IMR-90 (cell line): ENCODE measurements at regions not wholly inside any gene's neighbourhood (a gene's known extent, or its start where the extent isn't known, plus 50 kb on each side); places are given as distances from the start of the nearest gene placed in this dataset.

Experiments
- ATAC-seq: fragments of 200-7000 bp; cut with Tn5 transposase; 2 replicates; pipeline ENCODE4 v1.9.1; 2020; ENCODE audit warnings: low read depth, mild to moderate bottlenecking, moderate library complexity
- BruUV-seq: library from RNA; stranded (reverse); fragments of 400-500 nt; replicated peaks from 2 replicates; lab custom pipeline; 2021; lab: Mats Ljungman, UMichigan
- CTCF ChIA-PET: fragments of 300-600 bp; formaldehyde crosslinking; extraction: SDS; loops from one replicate; lab custom pipeline; 2021; ENCODE audit warnings: antibody characterized with exemption; lab: Yijun Ruan, JAX
- POLR2A ChIA-PET: fragments of 300-600 bp; sonication (Branson Sonifier 250); formaldehyde crosslinking; loops from one replicate; lab custom pipeline; 2022; ENCODE audit warnings: antibody characterized with exemption; ENCODE audit not compliant: unreplicated experiment; lab: Charles Lee
- DNase-seq: peaks from one replicate; pipeline ENCODE4 v3.0.0; 2013
- H2AFZ ChIP-seq: replicated peaks from 2 replicates; pipeline ENCODE3; 2013; ENCODE audit warnings: low read length, mild to moderate bottlenecking; ENCODE audit not compliant: poor library complexity
- H2AK5ac ChIP-seq: 2 replicates; pipeline ENCODE4 v1.6.1; 2013; ENCODE audit warnings: low read depth, low read length, inconsistent platforms
- H2AK9ac ChIP-seq: replicated peaks from 2 replicates; pipeline ENCODE3; 2013; ENCODE audit warnings: mild to moderate bottlenecking, low read depth, low read length, moderate library complexity; ENCODE audit not compliant: poor library complexity
- H2BK120ac ChIP-seq: 2 replicates; pipeline ENCODE4 v1.6.1; 2013; ENCODE audit warnings: low read depth, low read length, inconsistent platforms
- H2BK15ac ChIP-seq: 3 replicates; pipeline ENCODE4 v1.6.1; 2013; ENCODE audit warnings: low read depth, low read length, inconsistent platforms
- H2BK20ac ChIP-seq: 2 replicates; pipeline ENCODE4 v1.6.1; 2013; ENCODE audit warnings: low read depth, mild to moderate bottlenecking, inconsistent platforms, low read length, moderate library complexity
- H2BK5ac ChIP-seq: 2 replicates; pipeline ENCODE4 v1.6.1; 2013; ENCODE audit warnings: mild to moderate bottlenecking, low read depth, low read length, inconsistent platforms; ENCODE audit not compliant: poor library complexity, severe bottlenecking
- H3K14ac ChIP-seq: replicated peaks from 2 replicates; pipeline ENCODE4 v1.6.1; 2013; ENCODE audit warnings: low read depth, low read length, inconsistent platforms
- H3K18ac ChIP-seq: 2 replicates; pipeline ENCODE4 v1.6.1; 2013; ENCODE audit warnings: low read depth, low read length, control low read depth
- H3K23ac ChIP-seq: 2 replicates; pipeline ENCODE4 v1.6.1; 2013; ENCODE audit warnings: low read depth, low read length, inconsistent platforms
- H3K27ac ChIP-seq: 2 replicates; pipeline ENCODE4 v1.5.1; 2013; ENCODE audit warnings: mild to moderate bottlenecking, control low read depth, low read length; ENCODE audit not compliant: insufficient read depth
- H3K27me3 ChIP-seq: 2 replicates; pipeline ENCODE4 v1.6.1; 2013; ENCODE audit warnings: low read length; ENCODE audit not compliant: control insufficient read depth, insufficient read depth
- H3K36me3 ChIP-seq: 2 replicates; pipeline ENCODE4 v1.6.1; 2013; ENCODE audit warnings: low read length, mixed read lengths; ENCODE audit not compliant: control insufficient read depth, insufficient read depth
- H3K4ac ChIP-seq: 2 replicates; pipeline ENCODE4 v1.6.1; 2013; ENCODE audit warnings: low read depth, low read length, inconsistent platforms
- H3K4me1 ChIP-seq: 2 replicates; pipeline ENCODE4 v1.6.1; 2013; ENCODE audit warnings: low read length, mixed read lengths; ENCODE audit not compliant: control insufficient read depth, insufficient read depth
- H3K4me2 ChIP-seq: 2 replicates; pipeline ENCODE4 v1.6.1; 2013; ENCODE audit warnings: low read depth, mild to moderate bottlenecking, control low read depth, low read length, moderate library complexity
- H3K4me3 ChIP-seq: 2 replicates; pipeline ENCODE4 v1.5.1; 2013; ENCODE audit warnings: low read depth, mild to moderate bottlenecking, control low read depth, low read length, moderate library complexity; ENCODE audit not compliant: insufficient read depth
- H3K56ac ChIP-seq: 2 replicates; pipeline ENCODE4 v1.6.1; 2013; ENCODE audit warnings: low read length, inconsistent platforms; ENCODE audit not compliant: insufficient read depth; ENCODE audit errors: extremely low read depth
- H3K79me1 ChIP-seq, 2 experiments: 2 replicates each; pipeline ENCODE4 v1.6.1; 2013; ENCODE audit warnings: low read length in 2 of 2, inconsistent platforms in 1 of 2, low read depth in 1 of 2
- H3K9ac ChIP-seq: 2 replicates; pipeline ENCODE4 v1.6.1; 2013; ENCODE audit warnings: low read depth, low read length, control low read depth
- H3K9me1 ChIP-seq: 2 replicates; pipeline ENCODE4 v1.6.1; 2013; ENCODE audit warnings: low read length, inconsistent platforms; ENCODE audit not compliant: insufficient read depth
- H3K9me3 ChIP-seq: 2 replicates; pipeline ENCODE4 v1.6.1; 2013; ENCODE audit warnings: low read length; ENCODE audit not compliant: control insufficient read depth, insufficient read depth
- H4K20me1 ChIP-seq: 2 replicates; pipeline ENCODE4 v1.6.1; 2013; ENCODE audit warnings: low read length, inconsistent platforms; ENCODE audit not compliant: insufficient read depth
- H4K5ac ChIP-seq: 2 replicates; pipeline ENCODE4 v1.6.1; 2013; ENCODE audit warnings: mild to moderate bottlenecking, low read depth, low read length, control low read depth
- H4K8ac ChIP-seq, 2 experiments: 2 replicates each; pipeline ENCODE4 v1.6.1; 2013; ENCODE audit warnings: low read depth in 2 of 2, low read length in 2 of 2, control low read depth in 1 of 2, inconsistent platforms in 1 of 2
- H4K91ac ChIP-seq: 2 replicates; pipeline ENCODE4 v1.6.1; 2013; ENCODE audit warnings: low read depth, low read length, inconsistent platforms; ENCODE audit not compliant: insufficient read depth
- BHLHE40 ChIP-seq: fragments of 150-350 bp; IDR thresholded peaks from 2 replicates; pipeline ENCODE4 v1.6.1; 2016; ENCODE audit warnings: mild to moderate bottlenecking, low read depth, low read length
- CEBPB ChIP-seq: IDR thresholded peaks from 2 replicates; pipeline ENCODE4 v1.6.1; 2012; ENCODE audit warnings: low read depth, low read length, improper control_type of control experiment
- CHD1 ChIP-seq: IDR thresholded peaks from 2 replicates; pipeline ENCODE4 v1.6.1; 2012; ENCODE audit warnings: low read depth, low read length, improper control_type of control experiment
- CTCF ChIP-seq: conservative IDR thresholded peaks from 2 replicates; pipeline ENCODE4 v1.5.1; 2012; ENCODE audit warnings: mild to moderate bottlenecking, low read depth, low read length, improper control_type of control experiment
- ELK1 ChIP-seq: fragments of 150-350 bp; IDR thresholded peaks from 2 replicates; pipeline ENCODE4 v1.6.1; 2016; ENCODE audit warnings: low read depth, mild to moderate bottlenecking, low read length, moderate library complexity, borderline replicate concordance
- FOS ChIP-seq: fragments of 150-350 bp; IDR thresholded peaks from 2 replicates; pipeline ENCODE4 v1.6.1; 2016; ENCODE audit warnings: low read depth, low read length
- MAFK ChIP-seq: IDR thresholded peaks from 2 replicates; pipeline ENCODE4 v1.6.1; 2012; ENCODE audit warnings: low read depth, low read length, improper control_type of control experiment
- MAZ ChIP-seq: IDR thresholded peaks from 2 replicates; pipeline ENCODE4 v1.6.1; 2012; ENCODE audit warnings: low read depth, mild to moderate bottlenecking, low read length, improper control_type of control experiment, moderate library complexity, borderline replicate concordance
- MXI1 ChIP-seq: IDR thresholded peaks from 2 replicates; pipeline ENCODE4 v1.6.1; 2012; ENCODE audit warnings: low read depth, mild to moderate bottlenecking, low read length, moderate library complexity, borderline replicate concordance
- NFE2L2 ChIP-seq: fragments of 150-350 bp; IDR thresholded peaks from 2 replicates; pipeline ENCODE4 v1.6.1; 2016; ENCODE audit warnings: low read depth, mild to moderate bottlenecking, low read length
- POLR2A ChIP-seq: IDR thresholded peaks from 2 replicates; pipeline ENCODE4 v1.6.1; 2012; ENCODE audit warnings: mild to moderate bottlenecking, low read depth, low read length
- RAD21 ChIP-seq: IDR thresholded peaks from 2 replicates; pipeline ENCODE4 v1.6.1; 2012; ENCODE audit warnings: low read length, improper control_type of control experiment
- RCOR1 ChIP-seq: IDR thresholded peaks from 2 replicates; pipeline ENCODE4 v1.6.1; 2012; ENCODE audit warnings: mild to moderate bottlenecking, low read length, improper control_type of control experiment; ENCODE audit not compliant: insufficient replicate concordance
- RFX5 ChIP-seq: IDR thresholded peaks from 2 replicates; pipeline ENCODE4 v1.8.0; 2012; ENCODE audit warnings: low read depth, mild to moderate bottlenecking, low read length, moderate library complexity
- USF2 ChIP-seq: fragments of 150-350 bp; IDR thresholded peaks from 2 replicates; pipeline ENCODE4 v1.6.1; 2017; ENCODE audit warnings: mild to moderate bottlenecking, antibody characterized with exemption, low read length, low read depth
- WGBS, 2 experiments: methylation state at CpG; one replicate each; pipeline versions ENCODE4 v1.1.5 to v1.1.7; 2013; ENCODE audit warnings: missing lambda C conversion rate in 2 of 2; ENCODE audit not compliant: insufficient read length in 1 of 2; ENCODE audit errors: extremely low coverage in 2 of 2; 5-methylcytosine and 5-hydroxymethylcytosine counted together
- dilution Hi-C: fragments of 300-500 bp; cut with HindIII; formaldehyde crosslinking; loops from one replicate; pipeline ENCODE4 v1.14.3; 2018; ENCODE audit warnings: low sequenced_read_pairs; ENCODE audit not compliant: unreplicated experiment
- in situ Hi-C: fragments of 300-500 bp; cut with MboI; formaldehyde crosslinking; loops from 3 replicates; pipeline ENCODE4 v1.14.3; 2019; ENCODE audit warnings: low sequenced_read_pairs, inconsistent platforms, mixed read lengths
- intact Hi-C: fragments of 100-400 bp; cut with micrococcal nuclease; formaldehyde crosslinking; loops from 2 replicates; pipeline ENCODE4 v1.10.0; 2022

- intact Hi-C loops (no loop called here), in situ Hi-C loops (no loop called here), dilution Hi-C loops (no loop called here)
- TF ChIP-seq NFE2L2 (no peak), POLR2A (no peak), USF2 (no peak), FOS (no peak), CEBPB (no peak), RFX5 (no peak), BHLHE40 (no peak), ELK1 (no peak), RAD21 (no peak), MAZ (no peak), CTCF (no peak), MXI1 (no peak), CHD1 (no peak), MAFK (no peak), RCOR1 (no peak)
- Histone ChIP-seq H2AK9ac (no peak overlapping the region), H2AFZ (no peak overlapping the region), H3K56ac (no peak overlapping the region), H3K9me3 (no peaks in the 10 kb centered on the region; the same call in 1 of the 2 replicates), H2BK15ac (no peak overlapping the region), H4K20me1 (no peaks in the 10 kb centered on the region), H3K36me3 (no peaks in the 10 kb centered on the region), H3K9me1 (no peaks in the 10 kb centered on the region), H2BK5ac (no peak overlapping the region), H3K4me3 (no peak overlapping the region), H3K4ac (no peak overlapping the region), H2BK20ac (no peak overlapping the region), H2AK5ac (no peak overlapping the region), H3K14ac (no peak overlapping the region), H4K91ac (no peak overlapping the region), H3K18ac (no peak overlapping the region), H3K9ac (no peak overlapping the region), H2BK120ac (no peak overlapping the region), H4K8ac (no peak overlapping the region), H3K27me3 (no peaks in the 10 kb centered on the region), H3K23ac (no peak overlapping the region), H4K5ac (no peak overlapping the region), H3K27ac (no peak overlapping the region), H3K4me2 (no peak overlapping the region), H3K4me1 (no peaks in the 10 kb centered on the region), H3K79me1 (no peaks in the 10 kb centered on the region)
- ChIA-PET POLR2A (no interaction called here), CTCF (no interaction called here)
- no CpG with 5 or more reads among the region's 2 CpGs for WGBS, 2 experiments
- no peak for ATAC-seq
- no TSS peak for BruUV-seq
- no peak for DNase-seq
Observed at GRCh38 chr1:104830534-104830933, 1080.8 kb downstream of the AMY1C start.
